GM12878 (cell line): ENCODE measurements at regions not wholly inside any gene's neighbourhood (a gene's known extent, or its start where the extent isn't known, plus 50 kb on each side); places are given as distances from the start of the nearest gene placed in this dataset.

Experiments
- ATAC-seq: fragments of 200-7000 bp; cut with Tn5 transposase; 3 replicates; pipeline ENCODE4 v1.9.1; 2020; ENCODE audit warnings: mild to moderate bottlenecking, moderate library complexity
- BruUV-seq: library from RNA; stranded (reverse); fragments of 400-500 nt; replicated peaks from 2 replicates; lab custom pipeline; 2021; lab: Mats Ljungman, UMichigan
- CTCF ChIA-PET: fragments of 300-600 bp; sonication (Branson Sonifier 250); formaldehyde crosslinking; extraction: SDS; loops from one replicate; lab custom pipeline; 2021; ENCODE audit warnings: inconsistent platforms; lab: Yijun Ruan, JAX
- POLR2A ChIA-PET: fragments of 350-600 bp; formaldehyde crosslinking; extraction: SDS; loops from one replicate; lab custom pipeline; 2021; ENCODE audit warnings: inconsistent platforms; lab: Charles Lee
- RAD21 ChIA-PET: fragments of 300-600 bp; sonication (Branson Sonifier 250); formaldehyde crosslinking; loops from one replicate; lab custom pipeline; 2023; ENCODE audit warnings: antibody characterized with exemption; ENCODE audit not compliant: unreplicated experiment; lab: Charles Lee
- SMC1A ChIA-PET: fragments of 300-600 bp; sonication (Branson Sonifier 250); formaldehyde crosslinking; loops from one replicate; lab custom pipeline; 2023; ENCODE audit not compliant: unreplicated experiment, uncharacterized antibody; lab: Charles Lee
- DNase-seq: peaks from one replicate; pipeline ENCODE4 v3.0.0-alpha.2; 2011; ENCODE audit warnings: low read depth, low spot score
- FAIRE-seq: peaks from 3 replicates; lab custom pipeline; 2011; peaks lifted over from hg19 to GRCh38; lab: Jason Lieb, UNC
- H2AFZ ChIP-seq: 2 replicates; pipeline ENCODE4 v1.6.0; 2011; ENCODE audit warnings: low read depth, low read length, control low read depth; ENCODE audit not compliant: control insufficient read depth
- H3K27ac ChIP-seq: 2 replicates; pipeline ENCODE4 v1.5.1; 2011; ENCODE audit warnings: control low read depth; ENCODE audit not compliant: control insufficient read depth, insufficient read depth
- H3K27me3 ChIP-seq, 2 experiments: replicated peaks in 1 of 2; 2 replicates each; pipeline versions ENCODE4 v1.6.0 to v1.6.1; 2011; ENCODE audit warnings: low read length in 1 of 2; ENCODE audit not compliant: control insufficient read depth in 2 of 2, insufficient read depth in 2 of 2
- H3K36me3 ChIP-seq, 2 experiments: 2 replicates each; pipeline ENCODE4 v1.5.1; 2011; ENCODE audit warnings: low read length in 1 of 2; ENCODE audit not compliant: control insufficient read depth in 2 of 2, insufficient read depth in 2 of 2
- H3K4me1 ChIP-seq: 2 replicates; pipeline ENCODE4 v1.6.1; 2011; ENCODE audit warnings: mild to moderate bottlenecking, low read length, moderate library complexity, mixed read lengths; ENCODE audit not compliant: control insufficient read depth, insufficient read depth
- H3K4me2 ChIP-seq: 2 replicates; pipeline ENCODE4 v1.6.0; 2011; ENCODE audit warnings: control low read depth; ENCODE audit not compliant: control insufficient read depth, insufficient read depth
- H3K4me3 ChIP-seq: fragments of 200-600 bp; sonication (generic); 2 replicates; pipeline ENCODE4 v1.5.1; 2016
- H3K79me2 ChIP-seq: 2 replicates; pipeline ENCODE4 v1.6.0; 2011; ENCODE audit warnings: low read length; ENCODE audit not compliant: control insufficient read depth, insufficient read depth
- H3K9ac ChIP-seq: 2 replicates; pipeline ENCODE4 v1.8.0; 2011; ENCODE audit warnings: low read length, control low read depth, mixed read lengths; ENCODE audit not compliant: control insufficient read depth, insufficient read depth
- H3K9me3 ChIP-seq: replicated peaks from 3 replicates; pipeline ENCODE4 v1.5.1; 2011; ENCODE audit warnings: mild to moderate bottlenecking, low read length; ENCODE audit not compliant: control insufficient read depth, insufficient read depth
- H4K20me1 ChIP-seq: 2 replicates; pipeline ENCODE4 v1.6.0; 2011; ENCODE audit not compliant: control insufficient read depth, insufficient read depth
- HSF1 ChIP-seq: fragments of 150-350 bp; IDR thresholded peaks from 2 replicates; pipeline ENCODE4 v1.6.1; 2014; ENCODE audit warnings: mild to moderate bottlenecking, low read depth, low read length
- NR2C1 ChIP-seq: fragments of 450-650 bp; IDR thresholded peaks from 2 replicates; pipeline ENCODE4 v1.6.1; 2017; ENCODE audit warnings: antibody characterized with exemption, mild to moderate bottlenecking, moderate library complexity
- PKNOX1 ChIP-seq: fragments of 450-650 bp; IDR thresholded peaks from 2 replicates; pipeline ENCODE4 v1.6.1; 2016; ENCODE audit warnings: mild to moderate bottlenecking
- POLR2AphosphoS5 ChIP-seq: IDR thresholded peaks from 2 replicates; pipeline ENCODE4 v1.6.1; 2011; ENCODE audit warnings: mild to moderate bottlenecking, low read length, inconsistent platforms
- RELB ChIP-seq: fragments of 450-650 bp; IDR thresholded peaks from 2 replicates; pipeline ENCODE4 v1.6.1; 2017; ENCODE audit warnings: low read depth, mild to moderate bottlenecking, moderate library complexity
- SP1 ChIP-seq: IDR thresholded peaks from one replicate; pipeline ENCODE4 v1.6.1; 2011; ENCODE audit warnings: low read depth, low read length
- ZBTB40 ChIP-seq: fragments of 450-650 bp; IDR thresholded peaks from 2 replicates; pipeline ENCODE4 v1.6.1; 2016; ENCODE audit warnings: mild to moderate bottlenecking, moderate library complexity, borderline replicate concordance
- ZNF592 ChIP-seq: fragments of 450-650 bp; IDR thresholded peaks from 2 replicates; pipeline ENCODE4 v1.6.1; 2017; ENCODE audit warnings: mild to moderate bottlenecking, moderate library complexity
- WGBS: methylation state at CpG from one replicate; pipeline ENCODE4 v1.1.6; 2016; ENCODE audit warnings: low lambda C conversion rate; ENCODE audit not compliant: insufficient replicate concordance, insufficient coverage; ENCODE audit errors: missing lambda C conversion rate; 5-methylcytosine and 5-hydroxymethylcytosine counted together
- in situ Hi-C: fragments of 300-500 bp; cut with MboI; formaldehyde crosslinking; loops from 9 replicates; pipeline ENCODE4 v1.14.3; 2018; ENCODE audit warnings: mixed read lengths
- intact Hi-C: fragments of 100-400 bp; cut with micrococcal nuclease; formaldehyde crosslinking; loops from one replicate; pipeline ENCODE4 v1.14.2; 2022; ENCODE audit not compliant: unreplicated experiment

DNA sequence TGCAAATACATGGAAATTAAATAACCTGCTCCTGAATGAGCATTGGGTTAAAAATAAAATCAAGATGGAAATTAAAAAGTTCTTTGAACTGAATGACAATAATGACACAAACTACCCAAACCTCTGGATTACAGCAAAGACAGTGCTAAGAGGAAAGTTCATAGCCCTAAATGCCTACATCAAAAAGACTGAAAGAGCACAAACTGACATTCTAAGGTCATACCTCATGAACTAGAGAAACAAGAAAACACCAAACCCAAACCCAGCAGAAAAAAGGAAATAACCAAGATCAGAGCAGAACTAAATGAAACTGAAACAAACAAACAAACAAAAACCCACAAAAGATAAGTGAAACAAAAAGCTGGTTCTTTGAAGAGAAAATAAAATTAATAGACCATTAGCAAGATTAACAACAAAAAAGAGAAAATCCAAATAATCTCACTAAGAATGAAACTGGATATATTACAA is 138.6 kb upstream of the PAX6 start (continued):
- TF ChIP-seq ZBTB40 = peak; percentile 18; the same call in 1 of the 2 replicates
- TF ChIP-seq, all 136 proteins: peak for 20; not testable (repeated sequence) for 116

GRCh38 chr11:31947051-31947450 is 135.9 kb upstream of the PAX6 start:
- no peak overlapping the region for H3K27ac ChIP-seq
- ChIA-PET SMC1A (no interaction called here), RAD21 (interaction anchor here (1.7 kb wide), 1 partner anchor 11 kb away, joined by 4 read pairs; no protein-coding TSS in a partner anchor), POLR2A (interaction anchor here (0.5 kb wide), 1 partner anchor 15 kb away, joined by 3 read pairs; no protein-coding TSS in a partner anchor), CTCF (interaction anchor here (0.6 to 5.2 kb wide), 3 partner anchors 11 to 306 kb away, joined by 4 to 45 read pairs (median 5); no protein-coding TSS in a partner anchor)
- no peaks in the 10 kb centered on the region for H3K27me3 ChIP-seq
- in situ Hi-C loops (no loop called here), intact Hi-C loops (no loop called here)
- peaks cover 25% of the 10 kb centered on the region for H3K4me1 ChIP-seq
- no peaks in the 10 kb centered on the region; the same call in 1 of the 3 replicates for H3K9me3 ChIP-seq
- H3K79me2 ChIP-seq = no peaks in the 10 kb centered on the region
- WGBS = 98% methylated on average over 6 of the region's 6 CpGs
- no peak overlapping the region for H3K9ac ChIP-seq
- no peak for FAIRE-seq
- no peak overlapping the region for H3K4me2 ChIP-seq
- H3K36me3 ChIP-seq = no peaks in the 10 kb centered on the region
- TF ChIP-seq RELB (no peak), HSF1 (no peak), NR2C1 (no peak), ZNF592 (no peak), SP1 (no peak), PKNOX1 (no peak), POLR2AphosphoS5 (no peak)
- BruUV-seq = no TSS peak
- no peak overlapping the region for H3K4me3 ChIP-seq
- no peaks in the 10 kb centered on the region for H4K20me1 ChIP-seq
- ATAC-seq = no peak
- no peak overlapping the region for H2AFZ ChIP-seq
- DNase-seq = no peak
